Hypothalamus (tissue), 51 donors: ENCODE measurements at regions not wholly inside any gene's neighbourhood (a gene's known extent, or its start where the extent isn't known, plus 50 kb on each side); places are given as distances from the start of the nearest gene placed in this dataset.
"Not testable (repeated sequence)": the region's sequence is repeated elsewhere in the genome, so short reads cannot be mapped to it uniquely, and the experiment has no call there.

Source experiments
- DNase-seq, 51 donors: peaks; one replicate each; lab custom pipeline; 2025; lab: John Stamatoyannopoulos, UW

DNA sequence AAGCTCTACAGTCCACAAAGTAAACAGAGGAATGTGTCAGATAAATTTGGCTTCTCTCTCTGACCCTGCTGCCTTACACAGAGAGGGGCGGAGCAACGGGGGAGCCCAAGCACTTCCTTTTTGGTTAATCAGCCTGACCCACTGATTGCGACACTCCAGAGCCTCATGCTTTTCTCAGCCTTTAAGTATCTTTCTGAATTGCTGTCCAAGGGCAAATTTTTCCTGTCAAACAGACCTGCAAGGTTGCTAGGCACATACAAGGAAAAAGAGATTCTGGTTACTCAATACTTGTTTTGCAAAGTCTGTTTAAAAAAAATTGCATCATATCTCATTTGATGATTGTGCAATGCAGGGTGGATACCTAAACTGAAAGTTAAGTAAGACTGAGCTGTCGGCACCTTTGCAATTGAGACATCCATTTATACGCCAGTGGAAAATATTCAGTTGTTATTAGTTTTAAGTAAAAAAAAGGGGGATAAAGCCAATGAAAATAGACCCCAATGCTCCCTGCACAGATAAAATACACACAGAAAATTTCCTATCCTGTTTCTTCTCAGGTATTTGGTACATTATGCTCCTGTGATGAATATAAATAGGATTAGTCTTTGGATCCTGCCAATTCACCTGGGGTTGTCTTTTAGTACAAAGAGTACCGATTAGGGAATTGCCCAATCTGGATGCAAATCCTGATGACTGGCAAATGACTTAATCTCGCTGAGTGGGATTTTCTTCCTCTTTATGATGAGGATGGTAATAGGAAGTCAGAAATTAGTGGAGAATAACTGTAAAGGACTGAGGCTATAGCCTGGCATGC, 260.2 kb upstream of the TRIB2 start:
- DNase-seq = peak in 17 of 51 donors; percentile 1 to 61 (median 9)

GRCh38 chr2:12457831-12458230, 258.9 kb upstream of the TRIB2 start:
- no peak for DNase-seq

- DNase-seq = no peak
These were observed 253.5 kb upstream of the TRIB2 start for GRCh38 chr2:12463189-12463588.

DNA sequence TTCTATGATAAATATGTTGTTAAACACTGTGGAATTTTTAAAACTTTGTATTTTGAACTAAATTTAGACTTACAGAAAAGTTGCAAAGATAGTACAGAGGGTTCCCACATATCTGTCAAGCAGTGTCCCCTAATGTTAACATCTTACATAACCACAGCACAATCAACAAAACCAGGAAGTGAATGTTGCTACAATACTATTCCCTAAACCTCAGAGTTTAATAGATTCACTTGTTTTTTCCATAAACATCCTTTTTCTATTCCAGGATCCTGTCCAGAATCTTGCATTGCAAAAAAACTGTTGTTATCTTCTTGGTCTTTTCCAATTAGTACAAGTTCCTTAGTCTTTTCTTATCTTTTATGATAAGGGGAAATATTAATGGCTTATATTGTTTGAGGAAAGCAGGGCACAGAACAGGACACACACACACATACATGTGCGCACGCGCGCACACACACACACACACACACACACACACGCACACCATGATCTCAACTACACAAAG, 251.1 kb upstream of the TRIB2 start:
- DNase-seq = no peak

- DNase-seq = no peak
These were observed 249.4 kb upstream of the TRIB2 start for GRCh38 chr2:12467303-12467702.

- DNase-seq = no peak
These were observed 247.6 kb upstream of the TRIB2 start for GRCh38 chr2:12469141-12469561.

DNA sequence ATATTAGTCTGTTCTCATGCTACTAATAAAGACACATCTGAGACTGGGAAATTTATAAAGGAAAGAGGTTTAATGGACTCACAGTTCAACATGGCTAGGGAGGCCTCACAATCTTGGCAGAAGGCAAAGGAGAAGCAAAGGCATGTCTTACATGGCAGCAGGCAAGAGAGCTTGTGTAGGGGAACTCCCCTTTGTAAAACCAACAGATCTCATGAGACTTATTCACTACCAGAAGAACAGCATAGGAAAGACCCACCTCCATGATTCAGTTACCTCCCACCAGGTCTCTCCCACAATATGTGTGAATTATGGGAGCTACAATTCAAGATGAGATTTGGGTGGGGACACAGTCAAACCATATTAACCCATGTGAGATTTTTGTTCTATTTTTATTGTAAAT, 244.5 kb upstream of the TRIB2 start:
- DNase-seq = not testable (repeated sequence)

GRCh38 chr2:12478151-12479064, 238.3 kb upstream of the TRIB2 start:
- DNase-seq = no peak

- no peak for DNase-seq
These were observed 237.6 kb upstream of the TRIB2 start for GRCh38 chr2:12479065-12479601.

DNA sequence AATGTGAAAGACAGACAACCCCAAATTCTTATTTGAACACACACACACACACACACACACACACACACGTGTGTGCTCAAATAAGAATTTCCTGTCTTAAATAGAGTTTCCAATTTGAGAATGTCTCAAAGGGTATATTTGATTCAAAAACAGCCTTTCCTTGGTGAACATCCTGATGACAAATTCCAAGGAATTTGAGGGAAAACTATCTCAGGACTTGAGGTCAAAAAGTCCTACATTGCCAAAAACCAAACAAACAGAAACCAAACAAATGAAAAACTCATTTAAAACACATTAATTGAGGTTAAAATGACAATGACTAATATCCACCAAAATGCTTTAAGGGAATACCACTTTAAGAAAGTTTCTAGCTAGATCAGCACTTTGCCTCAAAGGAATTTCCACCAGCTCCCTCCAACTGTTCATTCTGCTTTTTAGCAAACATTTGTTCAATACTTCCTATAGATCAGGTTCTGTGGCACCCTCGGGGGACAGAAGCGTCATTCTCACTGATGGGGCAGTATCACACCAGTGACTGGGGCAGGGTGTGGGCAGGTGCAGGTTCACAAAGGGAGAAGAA, 232.1 kb upstream of the TRIB2 start:
- no peak for DNase-seq

GRCh38 chr2:12486205-12487118, 230.3 kb upstream of the TRIB2 start:
- no peak for DNase-seq

- DNase-seq = no peak
These were observed 229.3 kb upstream of the TRIB2 start for GRCh38 chr2:12487253-12488004.

DNA sequence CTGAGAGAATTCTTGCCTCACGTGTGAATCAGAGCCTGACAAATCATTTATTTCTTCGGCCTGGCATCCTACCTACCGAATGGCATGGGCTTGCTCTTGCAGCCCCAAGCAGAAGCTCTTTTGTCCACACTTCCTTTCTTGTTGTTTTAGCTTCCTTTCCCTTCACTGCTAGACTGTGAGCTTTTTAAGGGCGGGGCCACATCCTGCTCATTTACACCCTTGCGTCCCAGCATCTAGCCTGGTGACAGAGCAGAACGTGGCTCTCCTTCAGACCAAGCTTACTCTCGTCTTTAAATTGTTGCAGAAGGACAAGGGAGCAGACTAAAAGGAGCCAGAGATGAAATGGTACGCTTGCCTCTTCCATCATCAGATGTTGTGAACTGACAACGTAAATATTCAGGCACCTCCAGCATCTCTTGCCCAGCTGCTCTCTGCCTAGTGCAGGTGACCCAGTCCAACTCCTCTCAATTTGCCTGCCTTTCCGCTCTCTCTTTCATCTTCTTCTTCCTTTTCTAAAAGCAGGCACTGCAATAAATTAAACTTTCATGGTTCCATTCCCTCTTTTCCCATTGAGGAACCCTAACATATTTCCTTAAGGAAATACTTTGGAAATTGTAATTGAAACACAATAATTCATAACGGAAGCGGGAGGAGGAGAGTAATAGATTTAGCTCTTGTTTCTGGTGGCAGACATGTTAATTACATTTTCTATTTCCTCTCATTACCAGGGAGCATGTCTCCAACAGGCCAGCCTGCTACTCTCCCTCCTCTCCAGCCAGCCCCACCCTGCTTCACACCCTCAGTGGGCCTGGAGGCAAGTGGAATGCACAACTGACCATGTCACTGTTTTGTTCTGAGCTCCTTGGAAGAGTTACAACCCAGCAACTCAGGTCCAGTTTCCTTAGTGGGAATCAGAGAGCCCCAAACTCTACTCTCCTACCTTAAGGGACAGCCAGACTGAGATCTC, 228.1 kb upstream of the TRIB2 start:
- DNase-seq = no peak

- no peak for DNase-seq
These were observed 226.1 kb upstream of the TRIB2 start for GRCh38 chr2:12490641-12491040.

DNA sequence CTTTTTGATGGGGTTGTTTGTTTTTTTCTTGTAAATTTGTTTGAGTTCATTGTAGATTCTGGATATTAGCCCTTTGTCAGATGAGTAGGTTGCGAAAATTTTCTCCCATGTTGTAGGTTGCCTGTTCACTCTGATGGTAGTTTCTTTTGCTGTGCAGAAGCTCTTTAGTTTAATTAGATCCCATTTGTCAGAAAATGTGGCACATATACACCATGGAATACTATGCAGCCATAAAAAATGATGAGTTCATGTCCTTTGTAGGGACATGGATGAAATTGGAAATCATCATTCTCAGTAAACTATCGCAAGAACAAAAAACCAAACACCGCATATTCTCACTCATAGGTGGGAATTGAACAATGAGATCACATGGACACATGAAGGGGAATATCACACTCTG, 224.4 kb upstream of the TRIB2 start:
- not testable (repeated sequence) for DNase-seq

- DNase-seq = no peak
These were observed 223.7 kb upstream of the TRIB2 start for GRCh38 chr2:12493031-12493513.

GRCh38 chr2:12495247-12495868, 221.4 kb upstream of the TRIB2 start:
- no peak for DNase-seq
